ENCODE measurements at regions not wholly inside any gene's neighbourhood (a gene's known extent, or its start where the extent isn't known, plus 50 kb on each side); places are given as distances from the start of the nearest gene placed in this dataset.
"Not testable (repeated sequence)": the region's sequence is repeated elsewhere in the genome, so short reads cannot be mapped to it uniquely, and the experiment has no call there.

- H3K27ac ChIP-seq (ENCODE audit: low read depth, low read length); H3K79me2 ChIP-seq (ENCODE audit: control insufficient read depth in 1 of 2, insufficient read depth in 2 of 2, low read length in 2 of 2); H3K4me1 ChIP-seq (replicated peaks in 1 of 4; ENCODE audit: control insufficient read depth in 3 of 4, insufficient read depth in 4 of 4, low read length in 3 of 4); H2BK12ac ChIP-seq (ENCODE audit: low read depth, low read length); H4K5ac ChIP-seq (ENCODE audit: insufficient read length, low read depth, low read length); H3K23me2 ChIP-seq (ENCODE audit: low read depth, low read length); H2BK5ac ChIP-seq (ENCODE audit: low read depth, low read length); H2BK120ac ChIP-seq (replicated peaks; ENCODE audit: low read depth, low read length); H2BK15ac ChIP-seq (ENCODE audit: low read length); H3K79me1 ChIP-seq (ENCODE audit: low read depth, low read length); H2BK20ac ChIP-seq (ENCODE audit: low read length); H3K18ac ChIP-seq (ENCODE audit: extremely low read depth, low read length); H3K36me3 ChIP-seq (ENCODE audit: control insufficient read depth in 2 of 4, insufficient read depth in 4 of 4, low read length in 3 of 4); H2AK5ac ChIP-seq (ENCODE audit: low read depth, low read length); H2AFZ ChIP-seq (ENCODE audit: low read length); H3K27me3 ChIP-seq (replicated peaks in 1 of 4; ENCODE audit: control insufficient read depth in 3 of 4, extremely low read depth in 1 of 4, insufficient read depth in 3 of 4, low read length in 3 of 4); DNase-seq (ENCODE audit: low read depth in 1 of 2, low spot score in 2 of 2); H3K9ac ChIP-seq (replicated peaks in 1 of 4; ENCODE audit: extremely low read depth in 1 of 4, low read depth in 3 of 4, low read length in 3 of 4); POLR2A ChIA-PET (ENCODE audit: partially characterized antibody); H3K4me3 ChIP-seq (ENCODE audit: extremely low read depth in 1 of 4, insufficient read depth in 2 of 4, low read depth in 3 of 4, low read length in 4 of 4); FAIRE-seq; H3K4ac ChIP-seq (replicated peaks; ENCODE audit: insufficient read length, low read depth, low read length); H3K9me3 ChIP-seq (ENCODE audit: insufficient read depth in 2 of 2, low read depth in 1 of 2, low read length in 1 of 2); H4K91ac ChIP-seq (replicated peaks; ENCODE audit: insufficient read length, low read length); H4K20me1 ChIP-seq (replicated peaks in 1 of 2; ENCODE audit: control insufficient read depth in 1 of 2, insufficient read depth in 2 of 2, low read length in 2 of 2); H3K14ac ChIP-seq (ENCODE audit: insufficient read length); H3K23ac ChIP-seq (ENCODE audit: insufficient read length); H3K56ac ChIP-seq (replicated peaks; ENCODE audit: insufficient read length, low read depth, low read length); H3K4me2 ChIP-seq (ENCODE audit: insufficient read depth in 1 of 2, low read depth in 2 of 2, low read length in 2 of 2); H4K8ac ChIP-seq (ENCODE audit: extremely low read depth, insufficient read depth, low read length): not testable (repeated sequence)
- WGBS, 2 experiments (ENCODE audit: extremely low coverage in 1 of 2, insufficient coverage in 1 of 2, insufficient read length in 1 of 2, insufficient replicate concordance in 2 of 2, low coverage in 1 of 2, low lambda C conversion rate in 2 of 2, missing lambda C conversion rate in 1 of 2) = 90% methylated on average over 21 of the region's 26 CpGs; no CpG with 5 or more reads in 1 of the 2 experiments
- CTCF ChIA-PET (ENCODE audit: partially characterized antibody) = interaction anchor here (1.5 kb wide), 1 partner anchor 62 kb away, joined by 3 read pairs; no protein-coding TSS in a partner anchor
These were observed 126.0 kb upstream of the SPATA12 start for GRCh38 chr3:56934481-56934880.
